ENCODE measurements at regions not wholly inside any gene's neighbourhood (a gene's known extent, or its start where the extent isn't known, plus 50 kb on each side); places are given as distances from the start of the nearest gene placed in this dataset.

DNA sequence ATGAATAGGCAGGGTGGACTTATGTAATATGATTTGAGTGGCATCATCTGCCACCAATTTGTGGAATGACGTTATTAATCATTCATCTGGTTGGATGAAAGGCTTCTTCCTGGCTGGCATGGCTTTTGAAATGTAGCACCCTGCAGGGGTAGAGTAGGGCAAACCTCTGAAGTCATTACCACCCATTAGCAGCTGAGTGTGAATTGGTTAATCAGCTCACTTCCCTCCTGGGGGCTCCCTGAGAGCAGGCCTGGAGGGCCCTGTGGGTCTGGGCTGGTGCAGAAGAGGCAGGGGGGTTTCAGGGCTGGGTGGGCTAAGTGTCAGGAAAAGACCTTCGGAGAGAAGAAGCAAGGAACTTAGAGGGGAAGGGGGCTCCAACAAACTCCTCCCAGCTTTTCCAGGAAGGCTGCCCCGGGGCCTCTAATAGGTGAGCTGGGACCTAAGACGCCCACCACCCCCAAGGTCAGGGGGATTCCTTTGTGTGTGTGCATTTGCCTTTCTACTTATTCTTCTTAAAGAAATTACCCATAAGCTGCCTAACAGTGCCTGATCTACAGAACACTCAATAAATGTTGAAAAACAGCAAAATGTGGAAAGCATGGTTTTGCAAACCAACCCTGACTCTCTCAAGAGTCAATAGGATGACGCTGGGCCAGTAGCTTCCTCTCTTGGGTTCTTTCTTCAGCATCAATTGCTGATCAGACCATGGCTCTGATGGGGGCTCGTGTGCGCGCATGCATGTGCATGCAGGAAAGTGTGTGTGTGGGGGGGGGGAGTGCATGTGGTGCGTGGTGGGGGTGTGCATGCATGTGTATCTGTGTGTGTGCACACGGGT is 49.7 kb upstream of the ZNF516 start:
- DNase-seq, result no peak
